ENCODE measurements at regions not wholly inside any gene's neighbourhood (a gene's known extent, or its start where the extent isn't known, plus 50 kb on each side); places are given as distances from the start of the nearest gene placed in this dataset.

DNA sequence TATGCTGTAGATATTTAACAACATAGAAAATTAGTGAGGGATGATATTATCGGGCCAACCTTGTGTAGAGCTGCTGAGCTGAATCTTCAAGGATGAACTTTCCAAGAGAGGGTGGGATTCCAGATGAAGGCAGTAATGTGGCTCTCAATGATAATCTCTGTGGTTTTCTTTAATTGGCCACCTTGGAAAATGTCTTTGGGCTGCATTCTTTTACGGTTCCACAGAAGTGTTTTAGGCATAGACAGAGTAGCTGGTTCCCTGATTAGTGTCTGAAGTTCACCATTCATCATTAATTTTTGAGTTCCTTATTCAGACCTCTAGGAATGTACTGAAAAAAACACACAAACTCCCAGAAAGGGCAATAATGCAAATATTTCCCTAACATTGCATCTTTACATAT, 1566.9 kb upstream of the PIK3C3 start:
- DNase-seq: no peak

DNA sequence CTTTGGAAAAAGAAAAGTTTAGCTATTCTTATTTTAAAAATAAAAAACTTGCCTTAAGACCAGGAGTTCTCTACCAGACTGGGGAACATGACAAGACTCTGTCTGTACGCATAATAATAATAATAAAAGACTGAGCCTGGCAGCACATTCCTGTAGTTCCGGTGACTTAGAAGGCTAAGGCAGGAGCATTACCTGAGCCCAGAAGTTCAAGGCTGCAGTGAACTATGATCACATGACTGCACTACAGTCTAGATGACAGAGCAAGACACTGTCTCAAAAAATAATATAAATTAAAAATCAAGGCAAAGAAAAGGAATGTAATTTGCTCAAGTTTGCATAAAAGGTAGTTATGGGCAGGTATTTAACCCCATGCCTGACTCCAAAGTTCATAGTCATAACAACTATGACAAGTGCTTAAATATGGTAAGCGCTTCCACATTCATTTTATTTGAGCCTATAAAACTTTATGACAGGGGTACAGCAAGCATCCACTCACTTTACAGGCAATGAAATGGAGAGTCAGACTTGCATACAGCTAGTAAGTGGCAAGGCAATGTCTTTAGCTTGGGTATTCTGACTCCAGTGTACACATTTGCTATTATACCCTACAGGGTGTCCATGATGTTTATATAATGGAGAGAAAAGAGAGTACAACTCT, 1567.8 kb upstream of the PIK3C3 start:
- no peak for DNase-seq

DNA sequence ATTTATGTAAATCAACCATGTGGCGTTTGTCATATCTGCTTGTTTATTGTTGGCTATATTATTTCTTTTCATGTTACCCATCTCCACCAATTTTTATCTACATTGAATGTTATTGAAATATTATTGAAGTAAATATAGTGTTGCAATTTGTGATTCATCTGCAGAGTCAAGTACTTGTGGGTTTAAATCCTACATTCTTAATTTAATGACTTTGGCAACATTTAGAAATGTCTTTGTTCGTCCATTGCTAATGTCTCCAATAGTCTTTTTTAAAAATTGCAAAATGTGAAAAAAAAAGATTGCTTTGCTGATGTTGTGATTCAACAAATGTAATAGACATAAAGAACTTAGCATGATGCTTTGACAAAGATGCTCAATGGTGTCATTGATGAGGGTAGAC, 1572.8 kb upstream of the PIK3C3 start:
- DNase-seq: no peak

DNA sequence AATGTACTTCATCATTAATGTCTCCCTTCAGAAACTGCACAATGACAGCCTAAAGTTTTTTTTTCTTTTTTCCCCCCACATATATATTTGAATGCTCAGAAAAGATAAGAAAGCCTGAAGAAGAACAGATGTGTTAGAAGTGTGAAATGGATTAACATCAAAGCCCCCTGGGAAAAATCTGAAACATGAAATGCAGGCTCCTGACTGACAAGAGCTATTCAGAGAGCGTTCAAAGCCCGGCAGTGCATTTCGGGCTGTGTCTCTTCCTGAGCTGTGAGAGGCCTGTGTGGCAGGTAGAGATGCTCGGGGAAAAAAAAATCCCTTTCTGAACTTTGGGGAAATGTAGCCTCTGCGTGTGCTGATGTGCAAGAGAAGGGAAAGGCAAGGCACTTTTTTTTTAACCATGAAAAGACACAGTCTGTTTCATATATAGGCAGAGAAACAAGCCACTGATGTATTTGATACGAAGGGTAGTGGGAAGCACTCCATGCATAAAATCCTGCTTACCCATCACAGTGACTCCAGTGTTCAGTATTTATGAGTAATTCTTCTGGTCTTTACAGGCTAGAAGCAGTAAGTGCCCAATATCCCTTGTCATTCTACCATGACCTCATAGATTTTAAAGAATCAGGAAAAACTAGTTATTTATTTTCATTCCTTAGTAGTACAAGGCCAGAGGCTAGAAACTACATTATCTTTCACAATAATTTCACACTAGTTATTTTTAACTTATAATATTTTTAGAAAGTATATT, 1574.2 kb upstream of the PIK3C3 start:
- DNase-seq: no peak

DNA sequence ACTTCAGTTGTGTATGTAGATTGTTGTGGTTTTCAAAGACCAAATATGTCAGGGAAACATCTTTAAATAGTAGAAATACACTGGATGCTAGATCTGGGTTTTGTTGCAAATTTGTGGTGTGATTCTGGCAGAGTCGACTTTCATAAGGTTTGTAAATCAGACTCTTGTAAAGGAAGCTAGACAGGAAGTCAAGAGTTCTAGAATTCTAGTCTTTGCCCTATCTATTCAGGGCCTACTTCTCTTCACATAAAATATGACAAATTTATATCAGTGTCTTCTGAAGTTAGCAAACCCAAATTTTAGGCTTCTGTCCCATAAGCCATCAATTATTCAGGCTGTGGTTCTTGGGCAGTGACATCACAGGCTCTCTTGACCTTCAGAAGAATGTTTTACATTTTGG, 1579.2 kb upstream of the PIK3C3 start:
- DNase-seq: no peak

DNA sequence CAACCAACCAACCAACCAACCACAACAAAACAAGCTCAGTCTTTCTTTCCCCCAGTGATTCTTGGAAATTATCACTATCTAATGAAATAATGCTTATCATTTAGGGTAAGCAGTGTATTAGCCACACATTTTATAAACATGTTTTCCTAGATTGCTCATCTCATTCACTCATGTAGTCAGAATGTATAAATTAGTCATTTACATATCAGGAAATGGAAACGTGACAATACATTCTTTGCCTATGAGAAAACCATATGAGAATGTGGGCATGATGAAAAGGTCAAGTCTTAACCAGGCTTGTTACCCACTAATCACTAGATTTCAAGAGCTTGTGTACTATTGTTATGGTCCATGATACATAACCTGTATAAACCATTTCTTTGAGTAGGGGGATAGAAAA, 1583.4 kb upstream of the PIK3C3 start:
- DNase-seq: no peak

DNA sequence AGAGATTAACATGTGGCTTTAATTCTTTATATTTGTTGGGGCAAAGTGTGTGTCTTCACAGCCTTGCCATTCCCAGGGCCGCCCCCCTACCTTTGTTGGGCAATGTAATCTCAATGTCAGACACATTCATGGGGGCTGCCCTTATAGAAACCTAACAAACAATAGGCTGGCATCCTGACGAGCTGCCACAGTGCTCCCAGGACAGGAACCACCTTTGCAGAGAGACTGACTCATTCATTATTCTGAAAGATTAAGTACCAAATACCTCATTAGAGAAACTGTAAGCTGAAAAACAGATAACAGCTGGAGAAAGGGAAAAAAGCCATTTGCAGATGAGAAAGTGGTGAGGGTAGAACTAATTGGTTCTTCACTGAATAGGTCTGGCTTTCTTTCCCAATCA, 1587.5 kb upstream of the PIK3C3 start:
- no peak for DNase-seq

DNA sequence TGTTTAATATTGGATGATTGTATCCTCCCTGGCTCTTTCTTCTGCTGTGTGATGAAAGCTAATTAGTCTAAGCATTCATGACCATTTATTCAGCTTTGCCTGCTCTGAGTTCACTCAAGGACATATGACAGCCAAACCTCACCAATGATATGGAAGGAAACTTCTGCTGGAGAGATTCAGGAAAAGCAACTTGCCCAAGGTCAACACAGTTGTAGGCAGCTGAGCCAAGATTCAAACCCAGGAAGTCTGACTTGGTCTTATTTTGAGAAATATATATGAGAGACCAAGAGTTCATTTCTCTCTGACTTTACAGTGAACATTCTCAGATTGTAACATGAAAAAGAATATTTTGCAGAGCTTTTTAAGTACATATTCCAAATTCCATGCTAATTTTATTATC, 1588.5 kb upstream of the PIK3C3 start:
- DNase-seq: no peak

DNA sequence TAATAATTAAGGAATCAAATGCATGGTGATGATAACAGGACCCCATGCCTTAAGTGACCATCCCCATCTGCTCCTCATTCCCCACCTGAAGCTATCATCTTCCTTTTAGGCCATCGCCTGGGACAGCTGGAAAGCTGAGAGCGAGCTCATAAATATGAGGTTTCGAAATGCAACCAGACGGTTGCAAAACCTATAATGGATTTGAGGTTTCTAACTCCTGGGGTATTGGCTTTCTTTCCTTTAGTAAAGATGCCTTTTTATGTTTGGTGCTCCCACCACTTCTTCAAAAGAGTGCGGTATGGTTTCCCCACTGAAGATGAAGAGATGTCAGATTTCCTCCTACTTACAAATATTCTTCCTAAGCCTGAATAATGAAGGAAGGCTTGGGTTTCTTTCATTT, 1589.5 kb upstream of the PIK3C3 start:
- DNase-seq: no peak

DNA sequence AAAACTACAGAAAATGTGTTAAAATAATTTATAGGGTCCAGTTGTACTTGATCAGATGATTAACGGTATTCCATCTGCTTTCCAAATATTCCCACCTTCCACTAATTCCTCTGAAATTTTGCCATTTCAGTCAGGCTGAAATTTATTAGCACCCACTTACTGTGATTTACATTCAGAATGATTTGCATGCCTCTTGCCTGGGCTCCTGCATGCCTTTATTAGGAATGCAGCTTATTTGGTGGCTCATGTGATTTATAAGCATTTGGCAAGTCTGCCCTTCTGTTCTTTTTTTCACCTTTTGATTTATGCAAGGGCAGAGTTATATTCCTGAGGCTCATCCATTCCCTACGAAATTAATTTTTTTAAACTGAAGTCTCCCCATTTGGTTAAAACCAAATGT, 1594.5 kb upstream of the PIK3C3 start:
- DNase-seq: no peak

DNA sequence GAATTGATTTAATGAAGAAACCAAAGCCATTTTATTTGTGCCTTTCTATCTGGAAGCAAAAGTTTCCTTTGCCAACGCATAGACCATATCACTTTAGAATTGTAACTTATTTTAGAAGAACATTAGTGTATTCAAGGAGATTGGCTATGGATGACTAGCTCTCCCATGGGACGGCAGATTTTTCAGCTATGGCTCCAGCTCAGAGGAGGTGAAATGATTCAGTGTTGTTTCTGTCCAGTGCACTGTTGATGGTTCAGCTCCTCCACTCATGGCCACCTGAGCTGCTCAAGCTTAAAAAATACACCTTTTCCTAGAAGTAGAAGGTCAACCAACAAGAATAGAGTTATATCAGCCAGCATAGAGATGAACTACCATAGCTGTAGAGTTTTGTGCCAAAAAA, 1597.5 kb upstream of the PIK3C3 start:
- DNase-seq: no peak

DNA sequence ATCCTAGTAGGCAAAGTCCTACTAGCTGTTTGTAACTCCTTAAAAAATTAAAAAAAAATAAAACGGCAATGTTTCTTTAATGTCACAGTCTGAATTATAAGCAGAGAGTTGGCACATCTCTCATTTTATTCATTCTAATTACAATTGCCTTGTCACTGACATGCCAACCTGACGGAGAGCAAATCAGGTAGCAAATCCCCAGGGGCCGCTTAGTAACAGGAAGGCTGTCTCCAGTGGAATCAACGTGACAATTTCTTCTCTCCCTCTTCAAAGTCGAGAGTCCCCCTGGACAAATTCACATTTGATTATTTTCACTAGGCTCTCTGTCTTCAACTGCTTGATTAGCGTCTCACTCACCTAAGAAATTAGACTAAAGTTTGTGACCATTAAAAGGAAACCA, 1598.9 kb upstream of the PIK3C3 start:
- no peak for DNase-seq

DNA sequence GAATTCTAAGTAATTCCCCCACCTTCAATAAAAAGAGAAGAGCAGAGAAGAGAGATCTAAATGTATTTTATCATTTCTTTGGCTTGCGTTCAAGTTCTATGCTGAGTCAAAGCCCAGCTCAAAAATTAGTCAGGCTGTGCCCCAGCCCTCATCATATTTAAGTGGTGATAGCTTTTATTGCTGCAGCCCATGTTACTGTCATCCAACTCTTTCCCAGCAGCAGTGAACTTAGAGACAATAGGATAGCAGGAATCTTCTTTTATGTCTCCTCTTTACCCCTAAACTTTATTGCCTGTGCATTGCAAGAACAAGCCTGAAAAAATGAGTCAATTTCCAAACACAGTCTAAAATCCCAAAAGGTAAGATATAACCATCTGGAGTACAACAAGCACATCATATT, 1599.3 kb upstream of the PIK3C3 start:
- DNase-seq: no peak

DNA sequence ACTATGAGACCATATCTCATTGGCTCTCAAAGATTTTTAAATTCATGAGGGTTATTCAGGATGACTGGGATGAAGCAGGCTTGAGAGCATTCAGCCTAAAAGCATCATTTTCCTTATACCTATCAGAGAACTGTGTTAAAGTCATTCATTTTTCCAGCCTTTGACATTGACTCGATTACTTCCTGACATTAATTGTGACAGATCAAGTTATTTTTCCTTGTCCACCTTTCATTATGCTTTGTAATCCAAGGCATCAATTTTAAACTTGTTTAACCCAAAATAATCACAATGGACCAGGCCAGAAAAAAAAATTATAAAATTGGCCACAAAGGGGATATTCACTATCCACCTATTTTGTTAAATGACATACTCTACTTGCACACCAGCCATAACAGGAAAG, 1606.8 kb upstream of the PIK3C3 start:
- no peak for DNase-seq

DNA sequence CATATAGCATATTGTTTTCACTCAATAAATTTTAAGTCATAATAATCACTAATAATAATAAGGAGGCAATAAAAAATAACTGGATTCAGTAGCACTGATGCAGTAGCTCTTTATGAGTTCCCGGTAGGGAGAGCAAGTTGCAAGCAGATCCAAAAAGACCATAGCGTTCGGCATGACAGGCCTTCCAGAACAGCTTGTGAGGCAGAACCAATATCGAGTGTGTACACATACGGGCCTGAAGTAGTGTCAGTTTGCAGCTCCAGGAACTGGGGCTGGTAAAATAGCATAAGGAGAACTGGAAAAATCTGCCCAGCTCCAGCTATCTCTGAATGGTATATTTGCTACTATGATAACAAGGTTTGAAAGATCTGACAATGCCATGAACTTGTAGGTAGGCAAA, 1607.8 kb upstream of the PIK3C3 start:
- no peak for DNase-seq

DNA sequence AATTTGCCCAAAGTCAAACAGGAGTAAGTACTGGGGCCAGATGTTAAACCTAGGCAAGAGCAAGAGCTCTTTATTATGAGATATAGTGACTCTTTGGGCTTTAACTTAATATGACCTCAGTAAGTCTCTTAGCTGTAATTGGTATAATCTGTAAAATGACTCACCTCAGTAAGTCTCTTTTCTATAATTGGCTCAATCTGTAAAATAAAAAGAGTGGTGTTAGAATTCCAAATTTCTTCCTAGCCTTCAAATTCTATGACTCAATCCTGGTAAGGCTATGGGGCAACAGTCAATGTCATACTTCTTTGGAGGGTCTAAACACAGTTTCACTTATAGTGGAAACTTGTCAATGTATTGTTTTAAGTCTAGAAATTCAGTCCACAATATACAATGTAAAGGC, 1608.9 kb upstream of the PIK3C3 start:
- DNase-seq: no peak

DNA sequence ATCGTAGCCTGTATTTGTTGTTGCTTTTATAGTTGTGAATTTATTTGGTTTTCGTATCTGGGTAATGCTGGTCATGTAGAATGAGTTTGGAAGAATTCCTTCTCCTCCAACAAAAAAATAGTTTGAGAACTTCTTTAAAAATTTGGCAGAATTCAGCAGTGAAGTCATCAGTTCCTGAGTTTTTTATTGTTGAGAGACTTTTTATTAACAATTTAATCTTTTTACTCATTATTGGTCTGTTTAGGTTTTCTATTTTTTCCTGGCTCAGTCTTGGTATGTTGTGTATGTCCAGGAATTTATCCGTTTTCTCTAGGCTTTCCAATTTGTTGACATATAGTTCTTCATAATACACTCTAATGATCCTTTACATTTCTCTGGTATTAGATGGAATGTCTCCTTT, 1613.3 kb upstream of the PIK3C3 start:
- DNase-seq: no peak

DNA sequence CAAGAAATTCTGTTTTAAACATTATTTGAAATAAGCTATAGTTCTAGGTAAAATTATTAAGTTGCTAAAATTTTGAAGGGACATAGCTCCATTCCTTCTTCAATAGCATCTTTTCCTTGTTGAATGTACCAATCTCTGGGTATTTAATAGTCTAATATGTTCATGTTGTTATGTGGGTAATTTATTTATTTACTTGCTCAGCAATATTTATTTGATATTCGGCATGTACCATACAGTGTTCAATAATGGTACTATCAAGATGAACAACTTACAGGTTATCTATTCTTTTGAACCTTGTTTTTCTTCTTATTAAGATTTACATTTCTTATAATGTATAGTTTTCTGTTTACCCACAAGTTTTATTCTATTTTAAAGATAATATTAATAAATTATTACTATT, 1616.8 kb upstream of the PIK3C3 start:
- DNase-seq: no peak

DNA sequence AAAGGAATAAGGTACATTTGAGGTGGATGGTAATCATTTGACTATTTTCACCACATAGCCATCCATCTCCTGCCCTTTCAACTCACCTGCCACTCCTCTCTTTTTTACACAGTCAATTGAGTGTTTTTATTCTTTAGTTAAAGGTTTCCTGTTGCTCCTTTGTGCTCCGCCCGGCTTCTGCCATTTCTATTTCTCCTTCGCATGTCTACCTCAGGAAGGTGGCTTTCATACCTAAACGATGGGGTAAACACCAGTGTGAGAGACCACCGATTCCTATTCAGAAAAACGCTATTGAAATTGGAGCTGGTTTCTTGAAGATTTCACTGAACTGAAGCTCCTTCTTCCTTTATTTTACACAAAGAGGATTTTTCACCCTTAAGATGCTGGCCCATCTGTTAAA, 1628.0 kb upstream of the PIK3C3 start:
- no peak for DNase-seq

DNA sequence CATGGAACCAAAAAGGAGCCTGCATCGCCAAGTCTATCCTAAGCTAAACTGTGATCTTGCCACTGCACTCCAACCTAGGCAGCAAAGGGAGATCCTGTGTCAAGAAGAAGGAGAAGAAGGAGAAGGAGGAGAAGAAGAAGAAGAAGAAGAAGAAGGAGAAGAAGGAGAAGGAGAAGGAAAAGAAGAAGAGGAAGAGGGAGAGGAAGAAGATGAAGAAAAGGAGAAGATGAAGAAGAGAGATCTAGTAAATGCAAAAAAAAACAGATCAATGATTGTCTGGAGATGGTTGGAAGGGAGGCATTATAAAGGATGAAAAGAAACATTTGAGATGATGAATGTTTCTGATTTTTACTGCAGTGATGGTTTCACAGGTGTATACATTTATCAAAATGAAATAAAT, 1629.0 kb upstream of the PIK3C3 start:
- DNase-seq: no peak

DNA sequence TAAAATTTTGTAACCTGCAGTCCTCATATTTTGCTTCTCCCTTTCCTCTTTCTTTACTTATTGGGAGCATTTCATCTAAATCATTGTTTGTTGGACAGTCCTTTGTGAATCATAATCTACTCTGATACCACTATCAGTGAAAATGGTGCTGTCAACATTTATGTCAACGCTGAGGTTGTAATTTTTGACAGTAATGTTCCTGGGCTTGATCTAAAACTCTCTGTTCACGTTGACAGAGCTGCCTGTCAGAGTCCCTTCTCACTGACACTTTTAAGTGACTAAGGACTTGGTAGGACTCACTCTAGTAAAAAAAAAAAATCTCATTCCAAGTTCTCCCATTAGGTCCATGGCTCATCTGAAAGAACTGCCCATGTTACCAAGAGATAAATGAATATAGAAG, 1640.8 kb upstream of the PIK3C3 start:
- DNase-seq: no peak

DNA sequence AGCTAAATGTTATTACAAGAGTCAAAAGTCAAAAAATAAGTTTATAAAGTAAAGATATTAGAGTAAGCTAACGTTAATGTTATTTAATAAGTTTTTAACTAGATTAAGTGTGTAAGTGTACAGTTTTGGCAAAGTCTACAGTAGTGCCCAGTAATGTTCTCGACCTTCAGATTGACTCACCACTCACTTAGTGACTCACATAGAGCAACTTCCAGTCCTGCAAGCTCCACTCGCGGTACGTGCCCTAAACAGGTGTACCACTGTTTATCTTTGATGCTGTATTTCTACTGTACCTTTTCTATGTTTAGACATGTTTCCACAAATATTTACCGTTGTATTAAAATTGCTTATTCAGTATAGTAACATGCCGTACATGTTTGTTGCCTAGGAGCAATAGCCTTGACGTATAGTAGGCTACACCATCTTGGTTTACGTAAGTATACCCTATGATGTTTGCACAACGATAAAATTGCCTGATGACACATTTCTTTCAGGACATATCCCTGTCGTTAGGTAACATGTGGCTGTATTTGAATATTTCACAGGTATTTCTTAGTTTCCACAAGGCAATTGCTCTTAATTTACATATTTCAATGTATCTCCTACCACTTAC, 1641.9 kb upstream of the PIK3C3 start:
- DNase-seq: no peak

DNA sequence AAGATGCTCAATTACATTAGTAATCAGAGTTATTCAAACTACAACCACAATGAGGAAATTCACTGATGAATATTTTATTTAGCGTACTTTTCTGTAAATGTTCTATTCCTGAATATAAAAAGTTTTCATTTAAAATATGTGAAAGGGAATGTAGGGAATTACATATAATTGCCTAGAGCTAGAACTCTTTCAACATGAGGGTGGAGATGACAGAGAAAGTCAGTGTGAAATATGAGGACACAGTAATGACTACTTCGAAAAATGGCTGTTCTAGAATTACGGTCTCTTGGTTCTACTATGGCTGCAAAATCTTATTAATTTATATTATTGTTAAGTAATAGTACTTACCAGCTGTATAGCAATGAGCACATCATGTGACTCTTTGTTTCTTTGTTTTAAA, 1647.4 kb upstream of the PIK3C3 start:
- no peak for DNase-seq

DNA sequence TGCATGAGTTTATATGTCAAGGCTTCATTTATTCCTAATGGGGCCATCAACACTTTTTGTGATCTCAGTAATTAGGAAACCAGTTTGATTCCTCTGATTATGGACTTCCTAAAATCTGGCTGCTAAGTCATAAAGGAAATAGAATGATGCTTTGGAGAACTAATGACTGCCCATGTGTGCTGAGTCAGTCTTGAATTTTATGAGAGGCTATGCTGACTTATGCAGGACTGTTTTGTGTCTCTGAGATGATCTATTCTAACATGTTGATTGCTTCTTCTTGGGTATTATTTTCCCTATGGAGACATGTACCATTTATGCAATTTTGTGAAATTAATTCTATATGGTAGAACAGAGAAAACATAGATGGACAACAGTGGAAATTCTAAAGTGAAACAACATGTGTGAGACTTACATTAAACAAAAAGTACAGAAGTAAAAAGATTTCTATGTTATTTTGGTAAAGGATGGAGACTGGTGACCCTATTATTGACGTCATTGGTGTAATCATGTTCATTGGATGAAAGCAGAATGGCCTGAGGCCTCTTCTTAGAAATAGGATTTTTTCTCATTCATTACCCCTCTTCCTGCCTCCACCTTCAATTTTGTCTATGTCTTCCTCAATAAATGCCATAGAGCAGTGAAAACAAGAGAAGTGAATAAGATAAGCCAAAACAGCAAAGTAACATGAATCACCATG, 1658.2 kb upstream of the PIK3C3 start:
- no peak for DNase-seq
